ENCODE measurements at regions not wholly inside any gene's neighbourhood (a gene's known extent, or its start where the extent isn't known, plus 50 kb on each side); places are given as distances from the start of the nearest gene placed in this dataset.

DNA sequence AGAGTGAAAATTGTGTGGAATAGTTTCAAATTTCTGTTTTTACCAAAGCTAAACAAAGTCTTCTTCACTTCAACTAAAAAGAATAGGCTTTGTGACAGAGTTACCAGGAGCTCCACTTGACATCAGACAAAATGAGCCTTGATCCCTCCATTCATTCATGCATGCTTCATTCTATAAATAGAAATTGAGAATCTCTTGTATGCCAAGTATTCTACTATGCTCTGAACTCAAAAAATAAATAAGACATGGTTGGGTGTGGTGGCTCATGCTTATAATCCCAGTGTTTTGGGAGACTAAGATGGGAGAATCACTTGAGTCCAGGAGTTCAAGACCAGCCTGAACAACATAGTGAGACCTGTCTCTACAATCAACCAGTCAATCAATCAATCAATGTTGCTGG lies 236.6 kb upstream of the FAM83B start:
- DNase-seq (ENCODE audit: low read depth), result no peak
- no peak overlapping the region for H3K4me3 ChIP-seq (ENCODE audit: low read length)
- TF ChIP-seq, protein P1, sequence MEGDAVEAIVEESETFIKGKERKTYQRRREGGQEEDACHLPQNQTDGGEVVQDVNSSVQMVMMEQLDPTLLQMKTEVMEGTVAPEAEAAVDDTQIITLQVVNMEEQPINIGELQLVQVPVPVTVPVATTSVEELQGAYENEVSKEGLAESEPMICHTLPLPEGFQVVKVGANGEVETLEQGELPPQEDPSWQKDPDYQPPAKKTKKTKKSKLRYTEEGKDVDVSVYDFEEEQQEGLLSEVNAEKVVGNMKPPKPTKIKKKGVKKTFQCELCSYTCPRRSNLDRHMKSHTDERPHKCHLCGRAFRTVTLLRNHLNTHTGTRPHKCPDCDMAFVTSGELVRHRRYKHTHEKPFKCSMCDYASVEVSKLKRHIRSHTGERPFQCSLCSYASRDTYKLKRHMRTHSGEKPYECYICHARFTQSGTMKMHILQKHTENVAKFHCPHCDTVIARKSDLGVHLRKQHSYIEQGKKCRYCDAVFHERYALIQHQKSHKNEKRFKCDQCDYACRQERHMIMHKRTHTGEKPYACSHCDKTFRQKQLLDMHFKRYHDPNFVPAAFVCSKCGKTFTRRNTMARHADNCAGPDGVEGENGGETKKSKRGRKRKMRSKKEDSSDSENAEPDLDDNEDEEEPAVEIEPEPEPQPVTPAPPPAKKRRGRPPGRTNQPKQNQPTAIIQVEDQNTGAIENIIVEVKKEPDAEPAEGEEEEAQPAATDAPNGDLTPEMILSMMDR (IDR thresholded peaks at IDR 0.05; ENCODE audit: insufficient read depth, low read depth, low read length, missing control alignments), result no peak

DNA sequence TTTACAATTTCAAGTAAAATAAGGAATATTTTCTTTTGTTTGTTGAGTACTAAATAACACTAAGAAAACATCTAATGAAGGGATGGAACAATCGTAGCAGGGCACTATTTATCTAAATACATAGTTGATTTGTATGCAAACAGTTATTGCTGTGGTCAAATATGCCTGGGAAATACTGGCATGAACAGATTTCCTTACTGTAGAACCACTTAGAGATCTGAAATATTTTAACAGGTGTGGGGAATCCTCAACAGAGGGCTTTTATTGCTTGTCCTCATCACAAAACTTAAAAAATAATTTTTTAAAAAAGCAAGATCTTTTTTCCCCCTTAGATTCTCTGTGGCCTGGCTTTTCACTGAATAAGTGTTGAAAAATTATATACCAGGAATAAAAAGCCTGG lies 233.0 kb upstream of the FAM83B start:
- TF ChIP-seq, protein P1 (IDR thresholded peaks at IDR 0.05; ENCODE audit: insufficient read depth, low read depth, low read length, missing control alignments), result no peak
- H3K4me3 ChIP-seq (ENCODE audit: low read length), result no peak overlapping the region
- no peak for DNase-seq (ENCODE audit: low read depth)

DNA sequence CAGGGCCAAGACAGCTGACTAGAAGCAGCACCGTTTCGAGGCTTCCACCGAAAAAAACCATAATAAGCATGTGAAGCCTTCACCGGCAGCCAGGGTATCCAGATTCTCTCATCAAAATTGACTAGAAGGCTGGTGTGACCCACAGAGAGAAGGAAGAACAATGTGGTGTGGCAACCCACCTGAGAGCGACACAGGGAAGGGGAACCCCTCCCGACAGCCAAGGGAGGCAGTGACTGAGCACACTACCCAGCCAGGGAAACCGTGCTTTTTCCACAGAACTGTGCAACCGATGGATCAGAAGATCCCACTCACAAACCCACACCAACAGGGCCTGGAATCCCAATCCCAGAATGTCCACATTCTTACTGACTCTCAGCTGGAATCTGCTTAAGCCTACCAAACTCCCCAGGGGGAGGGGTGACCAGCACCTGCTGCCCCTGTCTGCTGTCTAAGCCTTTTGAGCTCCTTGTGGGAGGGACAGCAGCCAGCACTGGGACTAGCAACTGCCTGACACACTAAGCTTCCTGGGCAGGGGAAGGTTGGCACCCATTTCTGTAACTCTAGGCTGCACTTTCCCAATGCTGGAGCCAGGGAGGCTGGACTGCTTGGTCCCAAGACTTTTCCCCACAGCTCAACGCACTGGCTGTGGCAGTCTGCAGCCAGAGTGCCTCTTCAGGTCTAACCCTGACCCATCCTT lies 231.9 kb upstream of the FAM83B start:
- TF ChIP-seq, protein P1 (IDR thresholded peaks at IDR 0.05; ENCODE audit: insufficient read depth, low read depth, low read length, missing control alignments), result no peak
- H3K4me3 ChIP-seq (ENCODE audit: low read length), result no peak overlapping the region
- no peak for DNase-seq (ENCODE audit: low read depth)

DNA sequence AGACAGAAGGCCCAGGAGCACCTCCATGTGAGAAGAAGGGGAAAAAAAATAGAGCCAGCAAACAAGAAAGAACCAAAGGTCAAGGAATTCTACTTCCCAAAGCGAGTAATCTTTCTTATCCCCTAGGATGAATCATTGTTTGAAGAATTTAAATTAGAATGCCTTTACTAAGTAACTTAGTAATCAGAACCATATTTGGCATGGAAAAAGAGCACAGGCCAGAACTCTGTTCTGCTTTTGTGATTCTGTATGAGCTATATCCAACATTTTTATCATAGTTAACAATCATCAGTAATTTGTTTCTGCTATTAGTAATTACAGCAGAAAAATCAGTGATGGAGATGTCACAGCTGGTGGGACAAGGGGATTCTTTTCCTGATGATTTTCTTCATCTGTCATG lies 228.8 kb upstream of the FAM83B start:
- TF ChIP-seq, protein P1 (IDR thresholded peaks at IDR 0.05; ENCODE audit: insufficient read depth, low read depth, low read length, missing control alignments), result no peak
- no peak overlapping the region for H3K4me3 ChIP-seq (ENCODE audit: low read length)
- DNase-seq (ENCODE audit: low read depth), result peak; percentile 46

DNA sequence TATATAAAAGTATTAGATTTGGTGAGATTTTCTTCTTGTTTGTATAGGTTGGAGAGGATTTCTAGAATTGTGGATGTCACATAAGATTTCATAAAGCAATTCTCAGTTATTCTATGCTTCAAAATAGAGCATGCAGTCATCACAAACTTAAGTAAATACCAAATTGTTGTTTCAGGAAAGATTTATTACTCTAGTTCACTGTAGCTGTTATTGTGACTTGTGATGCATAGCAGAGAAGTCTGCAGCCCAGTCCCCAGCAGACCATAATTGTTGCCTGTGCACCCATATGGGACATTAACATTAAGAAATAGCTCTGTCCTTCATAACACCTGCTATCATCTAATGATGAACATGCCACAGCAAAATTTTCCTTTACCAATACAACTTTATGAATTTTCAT lies 228.0 kb upstream of the FAM83B start:
- no peak for DNase-seq (ENCODE audit: low read depth)
- TF ChIP-seq, protein P1 (IDR thresholded peaks at IDR 0.05; ENCODE audit: insufficient read depth, low read depth, low read length, missing control alignments), result no peak
- H3K4me3 ChIP-seq (ENCODE audit: low read length), result no peak overlapping the region

DNA sequence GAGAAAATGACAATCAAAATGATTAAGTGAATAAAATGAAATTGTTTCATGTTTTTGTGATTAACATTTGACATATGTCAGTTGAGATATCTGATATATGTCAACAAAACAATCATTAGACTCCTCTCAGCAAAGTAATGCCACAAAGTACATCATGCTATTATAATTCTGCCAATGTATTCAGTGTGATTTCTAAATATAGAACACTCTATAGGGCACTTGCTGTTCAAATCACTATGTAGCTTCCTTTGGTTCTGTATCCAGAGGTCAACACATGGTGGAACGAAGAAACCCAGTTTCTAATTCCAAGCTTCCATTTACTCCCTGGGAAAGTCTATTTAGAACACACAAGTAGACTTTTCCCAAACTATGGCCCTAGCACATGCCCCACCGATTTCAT lies 227.5 kb upstream of the FAM83B start:
- DNase-seq (ENCODE audit: low read depth), result no peak
- no peak overlapping the region for H3K4me3 ChIP-seq (ENCODE audit: low read length)
- TF ChIP-seq, protein P1 (IDR thresholded peaks at IDR 0.05; ENCODE audit: insufficient read depth, low read depth, low read length, missing control alignments), result no peak

DNA sequence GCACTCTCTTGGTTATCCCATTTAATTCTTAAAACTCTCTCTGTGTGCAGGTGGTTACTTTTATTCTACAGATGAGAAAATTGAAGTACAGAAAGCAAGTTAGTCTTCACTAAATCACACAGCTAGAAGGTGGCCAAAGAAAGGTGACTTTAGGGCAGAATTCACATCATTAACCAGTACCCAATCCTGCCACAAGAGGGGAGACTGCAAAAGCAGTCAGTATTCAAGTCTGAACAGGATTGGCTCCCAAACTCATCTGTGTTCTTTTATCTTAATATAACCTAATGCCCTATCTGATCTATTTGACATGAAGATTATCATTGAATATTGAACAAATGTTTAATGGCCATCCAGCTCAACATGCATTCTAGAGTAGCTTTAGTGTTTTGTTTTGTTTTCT lies 225.3 kb upstream of the FAM83B start:
- no peak overlapping the region for H3K4me3 ChIP-seq (ENCODE audit: low read length)
- DNase-seq (ENCODE audit: low read depth), result peak; percentile 70

More for the DNA sequence above, 225.3 kb upstream of the FAM83B start:
- TF ChIP-seq, protein P1 (IDR thresholded peaks at IDR 0.05; ENCODE audit: insufficient read depth, low read depth, low read length, missing control alignments), result peak; percentile 87
